Mesodermal cell (in vitro differentiated cells): ENCODE measurements at regions not wholly inside any gene's neighbourhood (a gene's known extent, or its start where the extent isn't known, plus 50 kb on each side); places are given as distances from the start of the nearest gene placed in this dataset.
A peak's percentile ranks its signal among the peaks of the same experiment; 100 is the strongest.

ENCODE experiments used
- H3K27ac ChIP-seq: 2 replicates; pipeline ENCODE4 v1.7.0; 2013; ENCODE audit warnings: mild to moderate bottlenecking, low read depth, low read length, moderate library complexity; ENCODE audit not compliant: severe bottlenecking
- H3K36me3 ChIP-seq: 2 replicates; pipeline ENCODE4 v1.7.1; 2013; ENCODE audit warnings: mild to moderate bottlenecking, low read length, moderate library complexity; ENCODE audit not compliant: control insufficient read depth, insufficient read depth
- H3K4me1 ChIP-seq: one replicate; pipeline ENCODE4 v1.7.1; 2013; ENCODE audit warnings: mild to moderate bottlenecking, low read length; ENCODE audit not compliant: insufficient read depth, control insufficient read depth, poor library complexity, severe bottlenecking
- H3K4me3 ChIP-seq: 2 replicates; pipeline ENCODE4 v1.7.0; 2013; ENCODE audit warnings: low read length, control low read depth, mild to moderate bottlenecking; ENCODE audit not compliant: insufficient read depth, poor library complexity, severe bottlenecking; ENCODE audit errors: extremely low read depth
- H3K9me3 ChIP-seq: 2 replicates; pipeline ENCODE4 v1.7.1; 2013; ENCODE audit warnings: mild to moderate bottlenecking, low read length, moderate library complexity; ENCODE audit not compliant: control insufficient read depth
- WGBS, 2 experiments: methylation state at CpG; one replicate each; pipeline ENCODE4 v1.1.5; 2013; ENCODE audit warnings: missing lambda C conversion rate in 2 of 2; ENCODE audit not compliant: insufficient coverage in 2 of 2; 5-methylcytosine and 5-hydroxymethylcytosine counted together

- peak overlapping the region; percentile 82 for H3K27ac ChIP-seq
- H3K36me3 ChIP-seq = no peaks in the 10 kb centered on the region
- WGBS, 2 experiments = 80 to 100% methylated on average over 2 of the region's 5 CpGs
- peaks cover 19% of the 10 kb centered on the region for H3K4me1 ChIP-seq
- no peaks in the 10 kb centered on the region for H3K9me3 ChIP-seq
- H3K4me3 ChIP-seq = no peak overlapping the region
Measured at GRCh38 chr12:108446766-108447165, 68.3 kb upstream of the FICD start.

DNA sequence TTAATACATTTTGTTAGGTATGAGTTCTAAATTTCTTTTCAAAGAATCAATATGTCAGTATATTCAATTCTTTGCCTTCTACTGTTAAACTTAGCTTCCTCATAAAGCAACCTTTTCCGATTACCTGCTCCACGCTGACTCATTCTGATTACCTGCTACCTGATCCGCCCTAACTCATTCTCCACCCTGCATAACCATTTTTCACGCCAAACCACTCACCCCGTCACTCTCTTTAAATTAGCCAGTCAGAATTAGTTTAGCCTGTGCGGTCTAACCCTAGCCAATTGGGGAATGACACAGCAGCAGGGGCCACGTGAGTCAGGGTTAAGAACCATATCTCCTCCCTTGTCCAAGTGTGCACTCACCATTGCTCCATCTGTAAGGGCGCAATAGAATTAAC is 72.2 kb upstream of the FICD start:
- Histone ChIP-seq H3K27ac (no peak overlapping the region), H3K36me3 (no peaks in the 10 kb centered on the region), H3K9me3 (no peaks in the 10 kb centered on the region), H3K4me1 (peaks cover 16% of the 10 kb centered on the region), H3K4me3 (no peak overlapping the region)
- WGBS, 2 experiments = 86 to 87% methylated on average over 6 to 7 of the region's 8 CpGs

- H3K27ac ChIP-seq = peak overlapping the region; percentile 24
Measured at GRCh38 chr12:108442067-108442466, 73.0 kb upstream of the FICD start.

GRCh38 chr12:108441549-108441948 is 73.5 kb upstream of the FICD start:
- Histone ChIP-seq H3K27ac (no peak overlapping the region), H3K36me3 (no peaks in the 10 kb centered on the region)

More at GRCh38 chr12:108442067-108442466, 73.0 kb upstream of the FICD start:
- 0 to 13% methylated on average over 1 of the region's 3 CpGs for WGBS, 2 experiments
- Histone ChIP-seq H3K4me1 (peaks cover 13% of the 10 kb centered on the region), H3K9me3 (no peaks in the 10 kb centered on the region), H3K36me3 (no peaks in the 10 kb centered on the region), H3K4me3 (no peak overlapping the region)

GRCh38 chr12:108440736-108441135 is 74.3 kb upstream of the FICD start:
- no peak overlapping the region for H3K4me3 ChIP-seq

More at GRCh38 chr12:108441549-108441948, 73.5 kb upstream of the FICD start:
- H3K4me3 ChIP-seq = no peak overlapping the region
- H3K9me3 ChIP-seq = no peaks in the 10 kb centered on the region
- 40% methylated on average over 1 of the region's 4 CpGs; no CpG with 5 or more reads in 1 of the 2 experiments for WGBS, 2 experiments
- H3K4me1 ChIP-seq = peaks cover 7% of the 10 kb centered on the region

DNA sequence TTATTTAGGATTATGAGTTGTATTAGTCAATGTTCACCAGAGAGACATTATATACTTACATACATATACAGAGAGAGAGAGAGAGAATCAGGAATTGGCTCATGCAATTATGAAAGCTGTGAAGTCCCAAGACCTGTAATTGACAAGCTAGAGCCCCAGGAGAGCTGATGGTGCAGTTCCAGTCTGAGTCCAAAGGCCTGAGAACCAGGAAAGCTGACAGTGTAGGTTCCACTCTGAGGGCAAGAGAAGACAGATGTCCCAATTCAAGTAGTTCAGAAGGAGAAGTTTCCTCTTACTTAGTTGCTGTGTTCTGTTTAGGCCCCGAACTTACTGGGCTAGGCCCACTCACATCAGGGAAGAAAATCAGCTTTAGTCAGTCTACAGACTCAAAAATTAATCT is 76.4 kb upstream of the FICD start:
- Histone ChIP-seq H3K9me3 (no peaks in the 10 kb centered on the region), H3K36me3 (no peaks in the 10 kb centered on the region), H3K27ac (no peak overlapping the region), H3K4me1 (peaks cover 5% of the 10 kb centered on the region), H3K4me3 (no peak overlapping the region)
- 89% methylated on average over 1 of the region's 1 CpG; no CpG with 5 or more reads in 1 of the 2 experiments for WGBS, 2 experiments

More at GRCh38 chr12:108440736-108441135, 74.3 kb upstream of the FICD start:
- Histone ChIP-seq H3K27ac (no peak overlapping the region), H3K36me3 (no peaks in the 10 kb centered on the region), H3K9me3 (no peaks in the 10 kb centered on the region), H3K4me1 (peaks cover 5% of the 10 kb centered on the region)
- WGBS, 2 experiments = 77 to 78% methylated on average over 2 of the region's 2 CpGs

DNA sequence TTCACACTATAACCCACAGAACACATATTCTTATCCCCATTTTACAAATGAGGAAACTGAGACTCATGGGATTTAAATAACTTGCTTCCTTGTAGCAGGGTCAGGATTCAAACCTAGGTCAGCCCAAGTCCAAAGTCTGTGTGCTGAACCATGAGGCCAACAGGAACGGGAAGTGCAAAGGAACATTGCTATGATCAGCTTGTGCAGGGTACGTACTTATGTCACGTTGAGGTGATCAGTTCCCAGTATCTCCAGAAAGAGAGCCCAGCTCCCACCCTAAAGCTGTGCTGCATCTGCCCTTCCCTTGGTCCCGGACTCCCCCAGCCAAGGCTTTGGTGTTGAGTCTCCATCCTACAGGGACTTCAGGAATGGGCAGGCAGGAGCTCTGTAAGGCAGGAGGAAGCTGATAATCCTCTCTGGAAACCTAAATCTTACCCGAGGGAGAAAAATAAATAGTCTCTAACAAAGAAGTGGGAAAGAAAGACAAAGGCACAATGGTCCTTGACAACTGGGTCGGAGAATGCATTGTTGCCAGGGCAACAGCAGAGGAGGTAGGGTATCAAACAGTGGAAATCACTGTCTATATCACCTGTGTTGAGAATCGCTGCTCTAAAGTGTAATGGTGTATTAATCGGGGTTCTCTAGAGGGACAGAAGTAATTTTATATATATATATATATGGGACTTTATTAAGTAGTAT is 82.5 kb upstream of the FICD start:
- H3K4me1 ChIP-seq = no peaks in the 10 kb centered on the region
- H3K4me3 ChIP-seq = no peak overlapping the region
- 91 to 96% methylated on average over 3 to 5 of the region's 8 CpGs for WGBS, 2 experiments
- H3K36me3 ChIP-seq = no peaks in the 10 kb centered on the region
- H3K27ac ChIP-seq = no peak overlapping the region
- H3K9me3 ChIP-seq = no peaks in the 10 kb centered on the region

DNA sequence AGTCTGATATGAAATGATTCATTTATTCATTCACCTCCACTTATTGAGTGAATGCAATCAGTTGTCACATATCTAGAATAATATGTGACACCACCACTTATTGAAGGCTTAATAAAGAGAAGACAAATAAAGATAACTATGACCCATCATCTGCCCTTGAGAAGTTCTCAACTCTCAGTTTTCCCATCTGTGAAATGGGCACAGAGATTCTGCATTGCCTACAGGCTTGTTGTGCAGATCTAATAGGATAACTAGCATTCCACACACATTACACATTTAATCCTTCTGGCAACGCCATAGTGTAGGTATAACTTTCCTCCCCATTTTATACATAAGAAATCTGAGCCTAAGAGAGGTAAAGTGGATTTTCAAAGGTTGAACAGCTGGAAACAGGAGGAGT is 84.2 kb upstream of the FICD start:
- Histone ChIP-seq H3K4me1 (no peaks in the 10 kb centered on the region), H3K36me3 (no peaks in the 10 kb centered on the region), H3K27ac (no peak overlapping the region), H3K4me3 (no peak overlapping the region), H3K9me3 (no peaks in the 10 kb centered on the region)
- WGBS, 2 experiments = no CpG with 5 or more reads among the region's 1 CpG

DNA sequence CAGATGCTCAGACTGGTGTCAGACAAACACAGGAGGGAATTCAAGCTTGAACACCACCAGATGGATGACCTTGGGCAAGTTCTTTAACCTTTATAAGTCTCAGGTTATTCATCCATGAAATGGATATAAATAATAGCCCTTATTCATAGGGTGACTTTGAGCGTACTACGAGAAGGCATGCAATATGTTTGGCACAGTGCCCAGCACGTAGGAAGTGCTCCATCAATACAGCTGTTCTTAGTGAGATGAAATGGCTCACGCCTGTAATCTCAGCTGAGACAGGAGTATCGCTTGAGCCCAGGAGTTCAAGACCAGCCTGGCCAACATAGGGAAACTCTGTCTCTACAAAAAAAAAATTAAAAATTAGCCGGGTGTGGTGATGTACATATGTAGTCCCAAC is 84.8 kb upstream of the FICD start:
- 94 to 95% methylated on average over 4 to 5 of the region's 6 CpGs for WGBS, 2 experiments
- H3K9me3 ChIP-seq = no peaks in the 10 kb centered on the region
- no peaks in the 10 kb centered on the region for H3K4me1 ChIP-seq
- no peak overlapping the region for H3K4me3 ChIP-seq
- no peak overlapping the region for H3K27ac ChIP-seq
- H3K36me3 ChIP-seq = no peaks in the 10 kb centered on the region

DNA sequence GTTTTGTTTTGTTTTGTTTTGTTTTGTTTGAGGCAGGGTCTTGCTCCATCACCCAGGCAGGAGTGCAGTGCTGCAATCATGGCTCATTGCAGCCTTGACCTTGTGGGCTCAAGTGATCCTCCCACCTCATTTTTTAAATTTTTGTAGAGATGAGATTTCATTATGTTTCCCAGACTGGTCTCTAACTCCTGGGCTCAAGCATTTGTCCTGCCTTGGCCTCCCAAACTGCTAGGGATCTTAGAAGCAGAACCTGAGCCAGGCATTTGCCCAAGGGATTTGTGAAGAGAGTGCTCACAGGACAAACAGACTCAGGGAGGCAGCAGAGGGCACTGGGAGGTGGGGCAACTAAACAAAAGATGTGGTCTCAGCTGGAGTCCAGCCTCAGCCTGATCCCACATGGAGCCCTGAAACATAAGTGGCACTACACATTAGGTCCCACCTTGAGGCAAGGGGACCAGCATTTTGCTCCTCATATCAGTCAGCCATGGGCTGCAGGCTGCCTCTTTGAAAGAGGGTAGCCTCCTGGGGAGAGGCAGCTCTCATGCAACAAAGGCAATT is 86.2 kb upstream of the CMKLR1 start:
- H3K9me3 ChIP-seq = no peaks in the 10 kb centered on the region

GRCh38 chr12:108424816-108425215 is 85.7 kb upstream of the CMKLR1 start:
- no peaks in the 10 kb centered on the region for H3K4me1 ChIP-seq
- no peak overlapping the region for H3K4me3 ChIP-seq
- 92 to 100% methylated on average over 2 of the region's 3 CpGs for WGBS, 2 experiments
- H3K27ac ChIP-seq = no peak overlapping the region
- no peaks in the 10 kb centered on the region for H3K36me3 ChIP-seq
- H3K9me3 ChIP-seq = no peaks in the 10 kb centered on the region

More for the DNA sequence above, 86.2 kb upstream of the CMKLR1 start:
- Histone ChIP-seq H3K27ac (no peak overlapping the region), H3K4me3 (no peak overlapping the region), H3K36me3 (no peaks in the 10 kb centered on the region), H3K4me1 (no peaks in the 10 kb centered on the region)
